ENCODE measurements at regions not wholly inside any gene's neighbourhood (a gene's known extent, or its start where the extent isn't known, plus 50 kb on each side); places are given as distances from the start of the nearest gene placed in this dataset.

GRCh38 chr5:36440300-36440699, 138.6 kb upstream of the RANBP3L start:
- TF ChIP-seq POLR2A (IDR thresholded peaks at IDR 0.05) (no peak), CTCF (IDR thresholded peaks at IDR 0.05 in 8 of 11, conservative IDR thresholded peaks at IDR 0.05 in 3 of 11) (no peak)

Data from spleen (tissue), 7 donors.